GM23338 (cell line): ENCODE measurements at regions not wholly inside any gene's neighbourhood (a gene's known extent, or its start where the extent isn't known, plus 50 kb on each side); places are given as distances from the start of the nearest gene placed in this dataset.
"Not testable (repeated sequence)": the region's sequence is repeated elsewhere in the genome, so short reads cannot be mapped to it uniquely, and the experiment has no call there.

Experiments used
- ATAC-seq: fragments of 200-7000 bp; cut with Tn5 transposase; 3 replicates; pipeline ENCODE4 v1.9.1; 2020
- DNase-seq: peaks from one replicate; pipeline ENCODE4 v3.0.0-alpha.2; 2015; ENCODE audit warnings: low spot score
- H2AFZ ChIP-seq: fragments of 200-600 bp; sonication (generic); 2 replicates; pipeline ENCODE4 v1.8.0; 2016; ENCODE audit warnings: antibody characterized with exemption, mild to moderate bottlenecking, moderate library complexity
- H3F3A ChIP-seq: fragments of 200-600 bp; sonication (generic); replicated peaks from 2 replicates; pipeline ENCODE4 v1.8.0; 2017; ENCODE audit warnings: antibody characterized with exemption, mixed run types, low read depth
- H3K27ac ChIP-seq: fragments of 200-600 bp; sonication (generic); 2 replicates; pipeline ENCODE4 v1.6.1; 2016; ENCODE audit warnings: low read depth
- H3K27me3 ChIP-seq: fragments of 200-600 bp; sonication (generic); 2 replicates; pipeline ENCODE4 v1.8.0; 2016; ENCODE audit warnings: mild to moderate bottlenecking, mixed run types, moderate library complexity; ENCODE audit not compliant: insufficient read depth
- H3K36me3 ChIP-seq: fragments of 200-600 bp; sonication (generic); 2 replicates; pipeline ENCODE4 v1.8.0; 2016; ENCODE audit warnings: mild to moderate bottlenecking; ENCODE audit not compliant: insufficient read depth
- H3K4me1 ChIP-seq: fragments of 200-600 bp; sonication (generic); 2 replicates; pipeline ENCODE4 v1.8.0; 2016; ENCODE audit warnings: mild to moderate bottlenecking, moderate library complexity; ENCODE audit not compliant: insufficient read depth
- H3K4me2 ChIP-seq: fragments of 200-600 bp; sonication (generic); 2 replicates; pipeline ENCODE4 v1.7.1; 2017; ENCODE audit warnings: mixed run types
- H3K4me3 ChIP-seq: fragments of 200-600 bp; sonication (generic); 2 replicates; pipeline ENCODE4 v1.6.1; 2016; ENCODE audit warnings: mixed run types
- H3K79me2 ChIP-seq: fragments of 200-600 bp; sonication (generic); replicated peaks from 2 replicates; pipeline ENCODE4 v1.8.0; 2017; ENCODE audit warnings: mild to moderate bottlenecking; ENCODE audit not compliant: insufficient read depth
- H3K9me2 ChIP-seq: fragments of 200-600 bp; sonication (generic); 2 replicates; pipeline ENCODE4 v1.8.0; 2017; ENCODE audit not compliant: insufficient read depth
- H4K20me1 ChIP-seq: fragments of 200-600 bp; sonication (generic); replicated peaks from 2 replicates; pipeline ENCODE4 v1.8.0; 2017; ENCODE audit warnings: mild to moderate bottlenecking; ENCODE audit not compliant: insufficient read depth
- H3K27ac Mint-ChIP-seq: 2 replicates; pipeline ENCODE4 v1.8.0; 2020; ENCODE audit warnings: inconsistent platforms, mild to moderate bottlenecking, moderate library complexity, mixed read lengths
- H3K27me3 Mint-ChIP-seq: 3 replicates; pipeline ENCODE4 v1.8.0; 2022; ENCODE audit warnings: low read depth, mild to moderate bottlenecking, moderate library complexity, mixed read lengths, inconsistent platforms; ENCODE audit not compliant: insufficient read depth, poor library complexity
- H3K36me3 Mint-ChIP-seq: 3 replicates; pipeline ENCODE4 v1.8.0; 2021; ENCODE audit warnings: low read depth, mild to moderate bottlenecking, inconsistent platforms, moderate library complexity, mixed read lengths
- H3K4me1 Mint-ChIP-seq: 3 replicates; pipeline ENCODE4 v1.8.0; 2020; ENCODE audit warnings: mild to moderate bottlenecking, inconsistent platforms, mixed read lengths
- H3K4me3 Mint-ChIP-seq: 3 replicates; pipeline ENCODE4 v1.8.0; 2021; ENCODE audit warnings: moderate library complexity, mild to moderate bottlenecking, inconsistent platforms, mixed read lengths
- H3K9me3 Mint-ChIP-seq: 3 replicates; pipeline ENCODE4 v1.8.0; 2020; ENCODE audit warnings: moderate library complexity, mild to moderate bottlenecking, inconsistent platforms, mixed read lengths
- EZH2phosphoT487 ChIP-seq: fragments of 200-600 bp; sonication (generic); IDR thresholded peaks from one replicate; pipeline ENCODE4 v1.8.1; 2018; ENCODE audit warnings: antibody characterized with exemption; ENCODE audit not compliant: unreplicated experiment
- STAT1 ChIP-seq: IDR thresholded peaks from one replicate; pipeline ENCODE4 v1.6.1; 2016; ENCODE audit warnings: antibody characterized with exemption; ENCODE audit not compliant: unreplicated experiment
- ZNF114 ChIP-seq: fragments of 250-450 bp; sonication (Bioruptor Pico); IDR thresholded peaks from 2 replicates; pipeline ENCODE4 v1.5.0; 2020; ENCODE audit warnings: mild to moderate bottlenecking, moderate library complexity
- ZNF331 ChIP-seq: fragments of 250-450 bp; sonication (Bioruptor Pico); IDR thresholded peaks from 2 replicates; pipeline ENCODE4 v1.5.0; 2020; ENCODE audit warnings: low read depth, mild to moderate bottlenecking, moderate library complexity
- TF ChIP-seq, protein P1 (sequence below): fragments of 250-450 bp; sonication (Bioruptor Pico); IDR thresholded peaks from 2 replicates; pipeline ENCODE4 v1.5.0; 2020; ENCODE audit warnings: mild to moderate bottlenecking, moderate library complexity
- TF ChIP-seq, protein P2 (sequence below): IDR thresholded peaks from one replicate; pipeline ENCODE4 v1.6.1; 2018; ENCODE audit warnings: antibody characterized with exemption; ENCODE audit not compliant: unreplicated experiment

DNA sequence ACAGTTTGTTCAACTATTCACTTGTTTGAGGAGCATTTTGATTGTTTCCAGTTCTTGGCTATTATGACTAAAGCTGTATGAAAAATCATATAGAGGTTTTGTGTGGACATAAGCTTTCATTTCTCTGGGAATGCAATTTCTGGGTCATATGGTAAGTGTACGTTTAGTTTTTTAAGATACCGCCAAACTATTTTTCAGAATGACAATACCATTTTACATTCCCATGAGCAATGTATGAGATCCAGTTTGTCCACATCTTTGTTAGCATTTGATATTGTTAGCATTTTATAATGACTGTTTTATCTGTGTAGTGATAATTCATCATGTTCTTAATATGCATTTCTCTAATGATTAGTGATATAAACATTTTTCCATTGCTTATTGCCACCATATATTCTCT lies 258.7 kb upstream of the CTNNB1 start (continued):
- no peak for TF ChIP-seq ZNF331

DNA sequence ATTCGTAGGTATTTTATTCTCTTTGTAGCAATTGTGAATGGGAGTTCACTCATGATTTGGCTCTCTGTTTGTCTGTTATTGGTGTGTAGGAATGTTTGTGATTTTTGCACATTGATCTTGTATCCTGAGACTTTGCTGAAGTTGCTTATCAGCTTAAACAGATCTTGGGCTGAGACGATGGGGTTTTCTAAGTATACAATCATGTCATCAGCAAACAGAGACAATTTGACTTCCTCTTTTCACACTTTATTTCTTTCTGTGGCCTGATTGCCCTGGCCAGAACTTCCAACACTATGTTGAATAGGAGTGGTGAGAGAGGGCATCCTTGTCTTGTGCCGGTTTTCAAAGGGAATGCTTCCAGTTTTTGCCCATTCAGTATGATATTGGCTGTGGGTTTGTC lies 252.3 kb upstream of the CTNNB1 start:
- H3K27ac Mint-ChIP-seq, H3K27me3 ChIP-seq, H3K36me3 Mint-ChIP-seq, H3K4me2 ChIP-seq, H3K4me3 Mint-ChIP-seq, H3K4me1 Mint-ChIP-seq, DNase-seq, H3K9me2 ChIP-seq, H3K4me1 ChIP-seq, H4K20me1 ChIP-seq, H2AFZ ChIP-seq, H3K36me3 ChIP-seq, H3K4me3 ChIP-seq, H3K79me2 ChIP-seq, H3F3A ChIP-seq, H3K27ac ChIP-seq, ATAC-seq, H3K27me3 Mint-ChIP-seq: not testable (repeated sequence)
- H3K9me3 Mint-ChIP-seq = peaks cover 22% of the 10 kb centered on the region

DNA sequence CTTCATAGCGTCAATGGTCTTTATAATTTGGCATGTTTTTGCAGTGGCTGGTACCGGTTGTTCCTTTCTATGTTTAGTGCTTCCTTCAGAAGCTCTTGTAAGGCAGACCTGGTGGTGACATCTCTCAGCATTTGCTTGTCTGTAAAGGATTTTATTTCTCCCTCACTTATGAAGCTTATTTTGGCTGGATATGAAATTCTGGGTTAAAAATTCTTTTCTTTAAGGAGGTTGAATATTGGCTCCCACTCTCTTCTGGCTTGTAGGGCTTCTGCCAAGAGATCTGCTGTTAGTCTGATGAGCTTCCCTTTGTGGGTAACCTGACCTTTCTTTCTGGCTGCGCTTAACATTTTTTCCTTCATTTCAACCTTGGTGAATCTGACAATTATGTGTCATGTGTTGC lies 250.0 kb upstream of the CTNNB1 start:
- not testable (repeated sequence) for ATAC-seq

DNA sequence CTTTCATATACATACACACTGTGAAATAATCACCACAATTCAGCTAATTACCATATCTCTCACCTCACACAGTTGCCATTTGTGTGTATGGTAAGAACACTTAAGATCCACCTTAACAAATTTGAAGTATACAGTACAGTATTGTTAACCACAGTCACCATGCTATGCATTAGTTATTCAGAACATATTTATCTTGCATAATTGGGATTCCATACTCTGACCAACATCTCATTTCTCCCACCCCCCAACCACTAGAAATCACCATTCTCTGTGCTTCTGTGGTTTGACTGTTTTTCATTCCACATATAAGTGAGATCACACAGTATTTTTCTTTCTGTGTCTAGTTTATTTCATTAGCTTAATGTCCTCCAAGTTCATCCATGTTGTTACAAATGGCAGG lies 247.7 kb upstream of the CTNNB1 start:
- no peaks in the 10 kb centered on the region for H3F3A ChIP-seq
- no peak overlapping the region for H3K4me3 ChIP-seq
- Mint-ChIP-seq H3K4me3 (no peak overlapping the region), H3K9me3 (peaks cover 37% of the 10 kb centered on the region), H3K27me3 (no peaks in the 10 kb centered on the region), H3K4me1 (no peaks in the 10 kb centered on the region), H3K27ac (no peak overlapping the region), H3K36me3 (peaks cover 12% of the 10 kb centered on the region; the same call in 2 of the 3 replicates)
- no peaks in the 10 kb centered on the region for H3K9me2 ChIP-seq
- no peaks in the 10 kb centered on the region for H3K27me3 ChIP-seq
- no peaks in the 10 kb centered on the region for H3K4me1 ChIP-seq
- TF ChIP-seq STAT1 (no peak), EZH2phosphoT487 (no peak), ZNF331 (no peak), ZNF114 (CRISPR knock-in tag) (no peak)
- TF ChIP-seq, protein P1, sequence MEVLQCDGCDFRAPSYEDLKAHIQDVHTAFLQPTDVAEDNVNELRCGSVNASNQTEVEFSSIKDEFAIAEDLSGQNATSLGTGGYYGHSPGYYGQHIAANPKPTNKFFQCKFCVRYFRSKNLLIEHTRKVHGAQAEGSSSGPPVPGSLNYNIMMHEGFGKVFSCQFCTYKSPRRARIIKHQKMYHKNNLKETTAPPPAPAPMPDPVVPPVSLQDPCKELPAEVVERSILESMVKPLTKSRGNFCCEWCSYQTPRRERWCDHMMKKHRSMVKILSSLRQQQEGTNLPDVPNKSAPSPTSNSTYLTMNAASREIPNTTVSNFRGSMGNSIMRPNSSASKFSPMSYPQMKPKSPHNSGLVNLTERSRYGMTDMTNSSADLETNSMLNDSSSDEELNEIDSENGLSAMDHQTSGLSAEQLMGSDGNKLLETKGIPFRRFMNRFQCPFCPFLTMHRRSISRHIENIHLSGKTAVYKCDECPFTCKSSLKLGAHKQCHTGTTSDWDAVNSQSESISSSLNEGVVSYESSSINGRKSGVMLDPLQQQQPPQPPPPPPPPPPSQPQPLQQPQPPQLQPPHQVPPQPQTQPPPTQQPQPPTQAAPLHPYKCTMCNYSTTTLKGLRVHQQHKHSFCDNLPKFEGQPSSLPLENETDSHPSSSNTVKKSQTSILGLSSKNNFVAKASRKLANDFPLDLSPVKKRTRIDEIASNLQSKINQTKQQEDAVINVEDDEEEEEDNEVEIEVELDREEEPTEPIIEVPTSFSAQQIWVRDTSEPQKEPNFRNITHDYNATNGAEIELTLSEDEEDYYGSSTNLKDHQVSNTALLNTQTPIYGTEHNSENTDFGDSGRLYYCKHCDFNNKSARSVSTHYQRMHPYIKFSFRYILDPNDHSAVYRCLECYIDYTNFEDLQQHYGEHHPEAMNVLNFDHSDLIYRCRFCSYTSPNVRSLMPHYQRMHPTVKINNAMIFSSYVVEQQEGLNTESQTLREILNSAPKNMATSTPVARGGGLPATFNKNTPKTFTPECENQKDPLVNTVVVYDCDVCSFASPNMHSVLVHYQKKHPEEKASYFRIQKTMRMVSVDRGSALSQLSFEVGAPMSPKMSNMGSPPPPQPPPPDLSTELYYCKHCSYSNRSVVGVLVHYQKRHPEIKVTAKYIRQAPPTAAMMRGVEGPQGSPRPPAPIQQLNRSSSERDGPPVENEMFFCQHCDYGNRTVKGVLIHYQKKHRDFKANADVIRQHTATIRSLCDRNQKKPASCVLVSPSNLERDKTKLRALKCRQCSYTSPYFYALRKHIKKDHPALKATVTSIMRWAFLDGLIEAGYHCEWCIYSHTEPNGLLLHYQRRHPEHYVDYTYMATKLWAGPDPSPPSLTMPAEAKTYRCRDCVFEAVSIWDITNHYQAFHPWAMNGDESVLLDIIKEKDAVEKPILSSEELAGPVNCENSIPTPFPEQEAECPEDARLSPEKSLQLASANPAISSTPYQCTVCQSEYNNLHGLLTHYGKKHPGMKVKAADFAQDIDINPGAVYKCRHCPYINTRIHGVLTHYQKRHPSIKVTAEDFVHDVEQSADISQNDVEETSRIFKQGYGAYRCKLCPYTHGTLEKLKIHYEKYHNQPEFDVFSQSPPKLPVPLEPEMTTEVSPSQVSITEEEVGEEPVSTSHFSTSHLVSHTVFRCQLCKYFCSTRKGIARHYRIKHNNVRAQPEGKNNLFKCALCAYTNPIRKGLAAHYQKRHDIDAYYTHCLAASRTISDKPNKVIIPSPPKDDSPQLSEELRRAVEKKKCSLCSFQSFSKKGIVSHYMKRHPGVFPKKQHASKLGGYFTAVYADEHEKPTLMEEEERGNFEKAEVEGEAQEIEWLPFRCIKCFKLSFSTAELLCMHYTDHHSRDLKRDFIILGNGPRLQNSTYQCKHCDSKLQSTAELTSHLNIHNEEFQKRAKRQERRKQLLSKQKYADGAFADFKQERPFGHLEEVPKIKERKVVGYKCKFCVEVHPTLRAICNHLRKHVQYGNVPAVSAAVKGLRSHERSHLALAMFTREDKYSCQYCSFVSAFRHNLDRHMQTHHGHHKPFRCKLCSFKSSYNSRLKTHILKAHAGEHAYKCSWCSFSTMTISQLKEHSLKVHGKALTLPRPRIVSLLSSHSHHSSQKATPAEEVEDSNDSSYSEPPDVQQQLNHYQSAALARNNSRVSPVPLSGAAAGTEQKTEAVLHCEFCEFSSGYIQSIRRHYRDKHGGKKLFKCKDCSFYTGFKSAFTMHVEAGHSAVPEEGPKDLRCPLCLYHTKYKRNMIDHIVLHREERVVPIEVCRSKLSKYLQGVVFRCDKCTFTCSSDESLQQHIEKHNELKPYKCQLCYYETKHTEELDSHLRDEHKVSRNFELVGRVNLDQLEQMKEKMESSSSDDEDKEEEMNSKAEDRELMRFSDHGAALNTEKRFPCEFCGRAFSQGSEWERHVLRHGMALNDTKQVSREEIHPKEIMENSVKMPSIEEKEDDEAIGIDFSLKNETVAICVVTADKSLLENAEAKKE (CRISPR knock-in tag) = no peak
- TF ChIP-seq, protein P2, sequence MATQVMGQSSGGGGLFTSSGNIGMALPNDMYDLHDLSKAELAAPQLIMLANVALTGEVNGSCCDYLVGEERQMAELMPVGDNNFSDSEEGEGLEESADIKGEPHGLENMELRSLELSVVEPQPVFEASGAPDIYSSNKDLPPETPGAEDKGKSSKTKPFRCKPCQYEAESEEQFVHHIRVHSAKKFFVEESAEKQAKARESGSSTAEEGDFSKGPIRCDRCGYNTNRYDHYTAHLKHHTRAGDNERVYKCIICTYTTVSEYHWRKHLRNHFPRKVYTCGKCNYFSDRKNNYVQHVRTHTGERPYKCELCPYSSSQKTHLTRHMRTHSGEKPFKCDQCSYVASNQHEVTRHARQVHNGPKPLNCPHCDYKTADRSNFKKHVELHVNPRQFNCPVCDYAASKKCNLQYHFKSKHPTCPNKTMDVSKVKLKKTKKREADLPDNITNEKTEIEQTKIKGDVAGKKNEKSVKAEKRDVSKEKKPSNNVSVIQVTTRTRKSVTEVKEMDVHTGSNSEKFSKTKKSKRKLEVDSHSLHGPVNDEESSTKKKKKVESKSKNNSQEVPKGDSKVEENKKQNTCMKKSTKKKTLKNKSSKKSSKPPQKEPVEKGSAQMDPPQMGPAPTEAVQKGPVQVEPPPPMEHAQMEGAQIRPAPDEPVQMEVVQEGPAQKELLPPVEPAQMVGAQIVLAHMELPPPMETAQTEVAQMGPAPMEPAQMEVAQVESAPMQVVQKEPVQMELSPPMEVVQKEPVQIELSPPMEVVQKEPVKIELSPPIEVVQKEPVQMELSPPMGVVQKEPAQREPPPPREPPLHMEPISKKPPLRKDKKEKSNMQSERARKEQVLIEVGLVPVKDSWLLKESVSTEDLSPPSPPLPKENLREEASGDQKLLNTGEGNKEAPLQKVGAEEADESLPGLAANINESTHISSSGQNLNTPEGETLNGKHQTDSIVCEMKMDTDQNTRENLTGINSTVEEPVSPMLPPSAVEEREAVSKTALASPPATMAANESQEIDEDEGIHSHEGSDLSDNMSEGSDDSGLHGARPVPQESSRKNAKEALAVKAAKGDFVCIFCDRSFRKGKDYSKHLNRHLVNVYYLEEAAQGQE = no peak
- H3K36me3 ChIP-seq = no peaks in the 10 kb centered on the region
- H3K4me2 ChIP-seq = no peak overlapping the region
- no peak overlapping the region for H3K27ac ChIP-seq
- no peaks in the 10 kb centered on the region for H3K79me2 ChIP-seq
- no peak for DNase-seq
- no peak overlapping the region for H2AFZ ChIP-seq
- ATAC-seq = no peak
- H4K20me1 ChIP-seq = no peaks in the 10 kb centered on the region

More for the DNA sequence above, 250.0 kb upstream of the CTNNB1 start:
- H2AFZ ChIP-seq, H3F3A ChIP-seq, H3K4me1 ChIP-seq, H3K27me3 Mint-ChIP-seq, H3K4me3 ChIP-seq, DNase-seq, H3K27ac ChIP-seq, H4K20me1 ChIP-seq, H3K36me3 ChIP-seq, H3K4me1 Mint-ChIP-seq, H3K27me3 ChIP-seq, H3K4me3 Mint-ChIP-seq, H3K9me2 ChIP-seq, H3K79me2 ChIP-seq, H3K27ac Mint-ChIP-seq, H3K4me2 ChIP-seq: not testable (repeated sequence)
- H3K36me3 Mint-ChIP-seq = peaks cover 12% of the 10 kb centered on the region; the same call in 2 of the 3 replicates
- peaks cover 40% of the 10 kb centered on the region for H3K9me3 Mint-ChIP-seq
